Activated CD4-positive, alpha-beta memory T cell treated with anti-CD3 and anti-CD28 coated beads for 36 hours (primary cell): ENCODE measurements at regions not wholly inside any gene's neighbourhood (a gene's known extent, or its start where the extent isn't known, plus 50 kb on each side); places are given as distances from the start of the nearest gene placed in this dataset.

Experiments used
- CTCF ChIA-PET: fragments of 350-600 bp; sonication (Branson Sonifier 250); formaldehyde crosslinking; loops from one replicate; lab custom pipeline; 2021; ENCODE audit warnings: antibody characterized with exemption, inconsistent platforms; lab: Charles Lee
- POLR2A ChIA-PET: fragments of 350-600 bp; sonication (Branson Sonifier 250); formaldehyde crosslinking; loops from one replicate; lab custom pipeline; 2021; ENCODE audit warnings: antibody characterized with exemption; lab: Charles Lee
- DNase-seq: peaks from one replicate; pipeline ENCODE4 v3.0.0-alpha.2; 2020
- H3K27ac Mint-ChIP-seq: one replicate; pipeline ENCODE4 v1.8.0; 2021; ENCODE audit warnings: mixed read lengths
- H3K27me3 Mint-ChIP-seq: one replicate; pipeline ENCODE4 v1.8.0; 2021; ENCODE audit warnings: mixed read lengths
- H3K36me3 Mint-ChIP-seq: one replicate; pipeline ENCODE4 v1.8.0; 2021; ENCODE audit warnings: mixed read lengths
- H3K4me1 Mint-ChIP-seq: one replicate; pipeline ENCODE4 v1.8.0; 2021; ENCODE audit warnings: low read depth, mixed read lengths
- H3K4me3 Mint-ChIP-seq: one replicate; pipeline ENCODE4 v1.8.0; 2021; ENCODE audit warnings: mild to moderate bottlenecking, mixed read lengths
- H3K9me3 Mint-ChIP-seq: one replicate; pipeline ENCODE4 v1.8.0; 2021; ENCODE audit warnings: mixed read lengths
- intact Hi-C: fragments of 100-400 bp; cut with micrococcal nuclease; formaldehyde crosslinking; loops from one replicate; pipeline ENCODE4 v1.15.1; 2023

GRCh38 chr20:54294094-54294493 lies 86.2 kb downstream of the PFDN4 start:
- H3K36me3 Mint-ChIP-seq = no peaks in the 10 kb centered on the region
- H3K27me3 Mint-ChIP-seq = peaks cover 29% of the 10 kb centered on the region
- intact Hi-C loops = no loop called here
- H3K27ac Mint-ChIP-seq = no peak overlapping the region
- CTCF ChIA-PET = no interaction called here
- POLR2A ChIA-PET = no interaction called here
- H3K9me3 Mint-ChIP-seq = no peaks in the 10 kb centered on the region
- no peak overlapping the region for H3K4me3 Mint-ChIP-seq
- peaks cover 15% of the 10 kb centered on the region for H3K4me1 Mint-ChIP-seq
- DNase-seq = no peak

GRCh38 chr20:54295686-54296085 lies 87.8 kb downstream of the PFDN4 start:
- intact Hi-C loops = no loop called here
- H3K4me3 Mint-ChIP-seq = no peak overlapping the region
- no peak for DNase-seq
- peaks cover 15% of the 10 kb centered on the region for H3K4me1 Mint-ChIP-seq
- no peaks in the 10 kb centered on the region for H3K9me3 Mint-ChIP-seq
- no peak overlapping the region for H3K27ac Mint-ChIP-seq
- ChIA-PET POLR2A (interaction anchor here (0.7 kb wide), 1 partner anchor 13 kb away, joined by 3 read pairs; no protein-coding TSS in a partner anchor), CTCF (no interaction called here)
- H3K36me3 Mint-ChIP-seq = no peaks in the 10 kb centered on the region
- peaks cover 33% of the 10 kb centered on the region for H3K27me3 Mint-ChIP-seq

DNA sequence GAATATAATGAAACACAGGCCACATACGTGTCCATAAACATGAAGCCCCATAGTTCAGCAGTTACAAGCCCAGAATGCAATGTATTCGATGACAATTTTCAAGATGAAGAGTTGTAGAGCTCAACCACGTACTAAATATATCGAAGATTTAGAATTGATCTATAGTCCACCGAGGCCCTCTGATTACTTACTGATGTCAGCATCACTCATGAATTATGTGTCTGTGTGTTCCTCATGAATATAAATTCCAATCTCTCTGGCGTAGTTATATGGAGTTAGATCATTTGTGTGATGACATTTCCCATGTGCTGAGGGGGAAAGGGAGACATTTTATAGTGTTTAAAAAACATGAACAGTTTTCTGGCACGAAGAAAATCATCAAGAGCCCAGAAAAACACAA lies 97.5 kb downstream of the PFDN4 start:
- ChIA-PET POLR2A (no interaction called here), CTCF (no interaction called here)
- Mint-ChIP-seq H3K27me3 (peaks cover 10% of the 10 kb centered on the region), H3K9me3 (no peaks in the 10 kb centered on the region), H3K4me1 (peaks cover 6% of the 10 kb centered on the region), H3K4me3 (no peak overlapping the region), H3K27ac (no peak overlapping the region), H3K36me3 (no peaks in the 10 kb centered on the region)
- intact Hi-C loops = no loop called here
- DNase-seq = no peak

- H3K27ac Mint-ChIP-seq = no peak overlapping the region
- no peaks in the 10 kb centered on the region for H3K36me3 Mint-ChIP-seq
- DNase-seq = no peak
- peaks cover 14% of the 10 kb centered on the region for H3K27me3 Mint-ChIP-seq
- H3K4me1 Mint-ChIP-seq = peaks cover 8% of the 10 kb centered on the region
- intact Hi-C loops = no loop called here
- CTCF ChIA-PET = no interaction called here
- POLR2A ChIA-PET = no interaction called here
- H3K4me3 Mint-ChIP-seq = no peak overlapping the region
- no peaks in the 10 kb centered on the region for H3K9me3 Mint-ChIP-seq
Observed at GRCh38 chr20:54306985-54307710, 99.3 kb downstream of the PFDN4 start.

DNA sequence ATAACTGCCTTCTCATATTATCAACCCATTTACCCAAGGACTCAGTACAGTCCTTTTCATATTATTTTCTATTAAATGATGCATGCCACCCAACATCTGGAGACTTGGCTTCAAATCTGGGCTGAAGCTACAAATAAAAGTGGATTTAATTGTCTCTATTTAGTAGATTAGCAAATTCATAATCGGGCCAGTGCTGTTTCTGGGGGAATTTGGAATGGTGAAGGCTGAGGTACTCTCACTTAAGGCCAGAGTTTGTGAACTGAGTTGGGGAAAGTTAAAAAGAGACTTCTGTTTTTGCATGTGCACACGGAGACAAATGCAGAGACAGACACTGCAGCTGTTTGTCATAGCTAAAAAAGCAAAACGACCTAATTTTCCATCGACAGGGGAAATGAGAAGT lies 100.9 kb downstream of the PFDN4 start:
- CTCF ChIA-PET = interaction anchor here (0.6 kb wide), 1 partner anchor 1993 kb away, joined by 3 read pairs; no protein-coding TSS in a partner anchor
- DNase-seq = no peak
- POLR2A ChIA-PET = no interaction called here
- H3K9me3 Mint-ChIP-seq = no peaks in the 10 kb centered on the region
- H3K4me3 Mint-ChIP-seq = no peak overlapping the region
- peaks cover 10% of the 10 kb centered on the region for H3K4me1 Mint-ChIP-seq
- intact Hi-C loops = no loop called here
- no peaks in the 10 kb centered on the region for H3K36me3 Mint-ChIP-seq
- peaks cover 14% of the 10 kb centered on the region for H3K27me3 Mint-ChIP-seq
- no peak overlapping the region for H3K27ac Mint-ChIP-seq

GRCh38 chr20:54318892-54319291 lies 111.0 kb downstream of the PFDN4 start:
- no peaks in the 10 kb centered on the region for H3K9me3 Mint-ChIP-seq
- H3K4me1 Mint-ChIP-seq = peaks cover 10% of the 10 kb centered on the region
- peaks cover 17% of the 10 kb centered on the region for H3K27me3 Mint-ChIP-seq
- DNase-seq = no peak
- no peaks in the 10 kb centered on the region for H3K36me3 Mint-ChIP-seq
- ChIA-PET POLR2A (no interaction called here), CTCF (no interaction called here)
- intact Hi-C loops = no loop called here
- no peak overlapping the region for H3K27ac Mint-ChIP-seq
- no peak overlapping the region for H3K4me3 Mint-ChIP-seq

DNA sequence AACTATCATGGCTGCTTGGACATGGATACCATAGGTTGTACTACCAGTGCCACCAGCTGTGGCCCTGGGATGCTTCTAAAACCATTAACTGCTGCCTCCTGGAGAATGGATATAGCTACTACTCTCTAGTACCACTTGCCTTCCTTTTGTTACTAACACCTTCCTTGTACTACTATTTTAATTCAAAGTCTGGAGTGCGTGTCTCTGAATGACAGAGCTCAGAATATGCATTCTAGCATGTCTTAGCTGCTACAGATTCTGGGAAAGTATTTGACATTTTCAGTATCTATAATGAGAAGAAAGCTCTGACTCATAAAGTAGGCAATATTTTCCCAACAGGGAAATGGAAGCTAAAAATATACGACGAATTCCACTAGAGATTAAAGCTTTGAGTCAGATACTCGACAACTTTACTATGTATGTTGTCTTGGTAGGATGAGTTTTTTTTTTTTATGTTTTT lies 112.3 kb downstream of the PFDN4 start:
- CTCF ChIA-PET = interaction anchor here (0.6 to 1.4 kb wide), 2 partner anchors 9 to 89 kb away, joined by 3 read pairs; no protein-coding TSS in a partner anchor
- H3K36me3 Mint-ChIP-seq = no peaks in the 10 kb centered on the region
- peaks cover 17% of the 10 kb centered on the region for H3K4me1 Mint-ChIP-seq
- H3K27me3 Mint-ChIP-seq = peaks cover 17% of the 10 kb centered on the region
- DNase-seq = no peak
- POLR2A ChIA-PET = no interaction called here
- no peaks in the 10 kb centered on the region for H3K9me3 Mint-ChIP-seq
- intact Hi-C loops = loop anchor here (2.0 kb wide), 1 partner anchor 35 kb away; no protein-coding TSS in a partner anchor
- peak overlapping the region; percentile 19 for H3K27ac Mint-ChIP-seq
- no peak overlapping the region for H3K4me3 Mint-ChIP-seq

DNA sequence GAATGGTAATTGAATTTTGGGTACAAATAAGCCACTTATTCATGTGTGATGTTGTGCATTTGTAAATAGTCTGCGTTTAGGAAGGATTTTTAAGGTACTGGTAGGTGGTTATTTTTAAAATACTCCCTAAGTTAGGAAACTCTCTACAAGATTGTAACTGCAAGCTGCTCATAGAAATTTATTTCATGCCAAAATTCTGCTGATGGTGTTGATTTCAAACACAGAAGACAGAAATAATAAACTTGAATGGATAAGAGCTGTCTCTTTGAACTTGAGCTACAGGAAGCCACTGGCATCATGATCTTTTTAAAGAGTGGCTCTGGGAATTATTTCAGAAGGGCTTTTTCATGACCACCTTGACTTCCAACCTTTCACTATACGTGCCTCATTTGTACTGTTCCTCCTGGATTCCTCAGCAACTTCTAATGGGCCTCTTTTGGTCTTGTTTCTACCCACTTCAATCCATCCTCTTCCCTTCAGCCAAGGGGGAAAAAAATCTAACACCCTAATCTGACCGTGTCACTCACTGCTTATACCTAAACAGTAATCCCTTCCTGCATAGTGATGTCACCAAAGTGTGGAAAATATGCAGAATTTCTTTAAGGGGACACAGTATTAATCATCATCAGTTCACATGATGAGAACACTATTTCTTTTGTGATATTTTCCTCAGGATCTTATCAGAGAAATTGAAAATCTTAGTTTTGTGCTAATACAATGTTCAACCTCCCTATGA lies 113.6 kb downstream of the PFDN4 start:
- DNase-seq = no peak
- Mint-ChIP-seq H3K9me3 (no peaks in the 10 kb centered on the region), H3K36me3 (no peaks in the 10 kb centered on the region), H3K4me1 (peaks cover 17% of the 10 kb centered on the region), H3K27me3 (peaks cover 12% of the 10 kb centered on the region), H3K27ac (no peak overlapping the region), H3K4me3 (no peak overlapping the region)
- POLR2A ChIA-PET = no interaction called here
- CTCF ChIA-PET = no interaction called here
- intact Hi-C loops = loop anchor here (2.0 kb wide), 1 partner anchor 37 kb away; no protein-coding TSS in a partner anchor

DNA sequence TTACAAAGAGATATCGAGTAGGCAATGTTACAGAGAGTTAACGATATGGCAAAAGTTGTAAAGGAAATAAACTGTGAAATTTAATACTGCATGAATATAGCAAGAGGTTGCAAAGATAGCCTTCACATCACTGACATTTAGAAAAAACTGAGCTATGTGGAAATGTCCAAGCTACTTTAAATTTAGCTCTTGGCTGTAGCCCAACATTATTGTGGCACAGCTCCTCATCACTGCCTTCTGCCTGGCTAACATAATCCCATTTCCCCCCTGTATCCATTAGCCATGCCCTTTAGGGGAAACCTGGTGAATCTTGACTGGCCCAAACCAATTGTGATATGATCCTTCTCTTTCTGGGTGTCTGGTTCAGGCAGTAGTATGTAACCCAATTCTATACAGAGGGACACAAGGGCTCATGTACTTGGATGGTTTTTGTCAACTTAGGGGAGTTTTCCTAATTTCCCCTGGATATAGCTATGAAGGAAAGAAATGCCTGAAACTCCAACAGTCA lies 115.4 kb downstream of the PFDN4 start:
- ChIA-PET CTCF (no interaction called here), POLR2A (no interaction called here)
- peaks cover 10% of the 10 kb centered on the region for H3K27me3 Mint-ChIP-seq
- H3K9me3 Mint-ChIP-seq = no peaks in the 10 kb centered on the region
- H3K4me3 Mint-ChIP-seq = no peak overlapping the region
- intact Hi-C loops = no loop called here
- H3K4me1 Mint-ChIP-seq = peaks cover 17% of the 10 kb centered on the region
- H3K36me3 Mint-ChIP-seq = no peaks in the 10 kb centered on the region
- no peak overlapping the region for H3K27ac Mint-ChIP-seq
- DNase-seq = no peak

DNA sequence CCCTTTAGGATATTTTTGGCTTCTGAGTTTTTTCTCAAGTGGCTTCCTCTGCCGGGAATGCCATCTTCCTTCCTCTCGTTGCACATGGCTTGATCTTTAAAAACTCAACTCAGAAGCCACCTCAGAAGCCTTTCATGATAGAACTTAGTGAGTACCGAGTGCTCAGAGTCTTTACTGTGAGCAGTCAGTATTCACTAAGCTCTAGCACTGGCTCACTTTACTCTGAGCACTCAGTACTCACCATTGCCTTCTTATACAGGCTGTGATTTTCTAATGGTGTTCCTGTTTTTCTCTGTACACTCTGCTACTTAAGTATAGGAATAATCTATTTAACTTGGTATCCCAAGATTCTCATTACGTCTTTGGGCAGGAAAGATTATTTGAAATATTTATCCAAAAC lies 116.2 kb downstream of the PFDN4 start:
- Mint-ChIP-seq H3K36me3 (no peaks in the 10 kb centered on the region), H3K27me3 (peaks cover 8% of the 10 kb centered on the region), H3K27ac (no peak overlapping the region), H3K4me3 (no peak overlapping the region), H3K9me3 (no peaks in the 10 kb centered on the region), H3K4me1 (peaks cover 17% of the 10 kb centered on the region)
- ChIA-PET CTCF (no interaction called here), POLR2A (no interaction called here)
- intact Hi-C loops = no loop called here
- DNase-seq = no peak

- peaks cover 8% of the 10 kb centered on the region for H3K27me3 Mint-ChIP-seq
- intact Hi-C loops = no loop called here
- no peak for DNase-seq
- H3K9me3 Mint-ChIP-seq = no peaks in the 10 kb centered on the region
- POLR2A ChIA-PET = no interaction called here
- CTCF ChIA-PET = no interaction called here
- no peaks in the 10 kb centered on the region for H3K36me3 Mint-ChIP-seq
- H3K4me1 Mint-ChIP-seq = peaks cover 17% of the 10 kb centered on the region
- H3K27ac Mint-ChIP-seq = peak overlapping the region; percentile 24
- H3K4me3 Mint-ChIP-seq = no peak overlapping the region
Observed at GRCh38 chr20:54324652-54325285, 116.9 kb downstream of the PFDN4 start.

DNA sequence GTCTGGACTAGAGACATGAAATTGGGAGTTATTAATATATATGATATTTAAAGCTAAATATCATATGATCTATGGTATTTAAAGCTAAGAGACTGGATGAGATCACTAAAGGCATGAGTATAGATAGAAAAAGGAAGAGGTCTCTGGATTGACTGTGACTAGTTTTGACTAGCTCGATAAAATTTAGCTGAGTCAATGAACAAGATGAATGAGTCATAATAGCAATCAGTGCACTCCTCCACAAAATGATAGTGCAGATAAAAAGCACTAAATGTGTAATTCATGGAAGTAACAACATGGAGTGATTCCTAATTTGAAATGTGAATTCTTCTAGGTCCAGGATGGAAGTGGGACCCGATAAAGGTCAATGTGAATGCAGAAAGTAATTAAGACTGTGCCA lies 127.4 kb downstream of the PFDN4 start:
- H3K27me3 Mint-ChIP-seq = peaks cover 13% of the 10 kb centered on the region
- H3K9me3 Mint-ChIP-seq = peaks cover 8% of the 10 kb centered on the region
- H3K4me3 Mint-ChIP-seq = no peak overlapping the region
- DNase-seq = no peak
- intact Hi-C loops = no loop called here
- no peaks in the 10 kb centered on the region for H3K36me3 Mint-ChIP-seq
- ChIA-PET POLR2A (no interaction called here), CTCF (no interaction called here)
- H3K27ac Mint-ChIP-seq = no peak overlapping the region
- H3K4me1 Mint-ChIP-seq = no peaks in the 10 kb centered on the region
